ENCODE measurements at regions not wholly inside any gene's neighbourhood (a gene's known extent, or its start where the extent isn't known, plus 50 kb on each side); places are given as distances from the start of the nearest gene placed in this dataset.
A peak's percentile ranks its signal among the peaks of the same experiment; 100 is the strongest.

GRCh38 chr11:81644239-81644840, 1089.3 kb downstream of the FAM181B start:
- peaks cover 0 to 3% (median 0%) of the 10 kb centered on the region in 4 donors for H3K9me3 ChIP-seq (ENCODE audit: control insufficient read depth in 4 of 4, insufficient read depth in 3 of 4, low read length in 3 of 4)
- no peak overlapping the region for H3K9ac ChIP-seq (ENCODE audit: insufficient read depth in 1 of 2, low read length in 2 of 2)
- peak; percentile 11 for TF ChIP-seq CTCF (IDR thresholded peaks at IDR 0.05; ENCODE audit: control extremely low read depth, extremely low read depth)
- H3K4me1 ChIP-seq (ENCODE audit: control insufficient read depth in 5 of 5, insufficient read depth in 5 of 5, low read length in 5 of 5), result peaks cover 0 to 10% (median 0%) of the 10 kb centered on the region in 5 donors
- no peaks in the 10 kb centered on the region for H3K36me3 ChIP-seq (ENCODE audit: control insufficient read depth in 4 of 4, insufficient read depth in 4 of 4, low read length in 4 of 4)
- H3K4me3 ChIP-seq, result no peak overlapping the region
- H3K27me3 ChIP-seq (ENCODE audit: control insufficient read depth in 3 of 3, insufficient read depth in 3 of 3, low read length in 2 of 3), result no peaks in the 10 kb centered on the region
- no peak overlapping the region for H3K27ac ChIP-seq (ENCODE audit: low read depth in 1 of 2, low read length in 1 of 2)
- ATAC-seq (ENCODE audit: insufficient read depth, low FRiP score) (no peak), DNase-seq (peak; percentile 24 to 66 (median 58))
- WGBS, 2 donors, result 68 to 75% methylated on average over 1 of the region's 1 CpG

GRCh38 chr11:81634483-81634882, 1099.2 kb downstream of the FAM181B start:
- Histone ChIP-seq H3K27me3 (ENCODE audit: control insufficient read depth in 3 of 3, insufficient read depth in 3 of 3, low read length in 2 of 3) (no peaks in the 10 kb centered on the region), H3K36me3 (ENCODE audit: control insufficient read depth in 4 of 4, insufficient read depth in 4 of 4, low read length in 4 of 4) (no peaks in the 10 kb centered on the region), H3K9me3 (ENCODE audit: control insufficient read depth in 4 of 4, insufficient read depth in 3 of 4, low read length in 3 of 4) (peaks cover 0 to 2% (median 0%) of the 10 kb centered on the region in 4 donors), H3K4me1 (ENCODE audit: control insufficient read depth in 5 of 5, insufficient read depth in 5 of 5, low read length in 5 of 5) (no peaks in the 10 kb centered on the region), H3K9ac (ENCODE audit: insufficient read depth in 1 of 2, low read length in 2 of 2) (no peak overlapping the region), H3K27ac (ENCODE audit: low read depth in 1 of 2, low read length in 1 of 2) (no peak overlapping the region), H3K4me3 (no peak overlapping the region)
- WGBS, 2 donors, result 84 to 86% methylated on average over 7 of the region's 7 CpGs
- ATAC-seq (ENCODE audit: insufficient read depth, low FRiP score) (no peak), DNase-seq (no peak)
- TF ChIP-seq CTCF (IDR thresholded peaks at IDR 0.05; ENCODE audit: control extremely low read depth, extremely low read depth), result no peak

GRCh38 chr11:81602508-81602907, 1131.2 kb downstream of the FAM181B start:
- Histone ChIP-seq H3K36me3 (ENCODE audit: control insufficient read depth in 4 of 4, insufficient read depth in 4 of 4, low read length in 4 of 4) (no peaks in the 10 kb centered on the region), H3K9ac (ENCODE audit: insufficient read depth in 1 of 2, low read length in 2 of 2) (no peak overlapping the region), H3K4me3 (no peak overlapping the region), H3K4me1 (ENCODE audit: control insufficient read depth in 5 of 5, insufficient read depth in 5 of 5, low read length in 5 of 5) (no peaks in the 10 kb centered on the region), H3K27me3 (ENCODE audit: control insufficient read depth in 3 of 3, insufficient read depth in 3 of 3, low read length in 2 of 3) (no peaks in the 10 kb centered on the region), H3K9me3 (ENCODE audit: control insufficient read depth in 4 of 4, insufficient read depth in 3 of 4, low read length in 3 of 4) (peaks cover 0 to 3% (median 0%) of the 10 kb centered on the region in 4 donors), H3K27ac (ENCODE audit: low read depth in 1 of 2, low read length in 1 of 2) (no peak overlapping the region)
- no peak for DNase-seq
- 35 to 62% methylated on average over 1 of the region's 1 CpG for WGBS, 2 donors
- TF ChIP-seq CTCF (IDR thresholded peaks at IDR 0.05; ENCODE audit: control extremely low read depth, extremely low read depth), result no peak
- no peak for ATAC-seq (ENCODE audit: insufficient read depth, low FRiP score)

- peak in 2 of 3 donors; percentile 37 to 79 for DNase-seq
Measured at GRCh38 chr11:81596704-81597103, 1137.0 kb downstream of the FAM181B start.

More at GRCh38 chr11:81596704-81597103, 1137.0 kb downstream of the FAM181B start:
- Histone ChIP-seq H3K27me3 (ENCODE audit: control insufficient read depth in 3 of 3, insufficient read depth in 3 of 3, low read length in 2 of 3) (no peaks in the 10 kb centered on the region), H3K9ac (ENCODE audit: insufficient read depth in 1 of 2, low read length in 2 of 2) (no peak overlapping the region), H3K4me3 (no peak overlapping the region), H3K36me3 (ENCODE audit: control insufficient read depth in 4 of 4, insufficient read depth in 4 of 4, low read length in 4 of 4) (no peaks in the 10 kb centered on the region), H3K27ac (ENCODE audit: low read depth in 1 of 2, low read length in 1 of 2) (no peak overlapping the region), H3K4me1 (ENCODE audit: control insufficient read depth in 5 of 5, insufficient read depth in 5 of 5, low read length in 5 of 5) (no peaks in the 10 kb centered on the region), H3K9me3 (ENCODE audit: control insufficient read depth in 4 of 4, insufficient read depth in 3 of 4, low read length in 3 of 4) (no peaks in the 10 kb centered on the region)
- 66 to 84% methylated on average over 2 of the region's 2 CpGs for WGBS, 2 donors
- ATAC-seq (ENCODE audit: insufficient read depth, low FRiP score), result no peak
- TF ChIP-seq CTCF (IDR thresholded peaks at IDR 0.05; ENCODE audit: control extremely low read depth, extremely low read depth), result no peak

Measured in lung (tissue), 11 donors.